H1 (cell line): ENCODE measurements at regions not wholly inside any gene's neighbourhood (a gene's known extent, or its start where the extent isn't known, plus 50 kb on each side); places are given as distances from the start of the nearest gene placed in this dataset.

Experiments
- CTCF ChIA-PET: fragments of 300-600 bp; sonication (Branson Sonifier 250); formaldehyde crosslinking; loops from one replicate; lab custom pipeline; 2021; ENCODE audit not compliant: partially characterized antibody; lab: Charles Lee
- POLR2A ChIA-PET: fragments of 300-600 bp; sonication (Branson Sonifier 250); formaldehyde crosslinking; loops from one replicate; lab custom pipeline; 2021; ENCODE audit warnings: inconsistent platforms; ENCODE audit not compliant: partially characterized antibody; lab: Charles Lee
- DNase-seq, 2 experiments: peaks; one replicate each; pipeline versions ENCODE4 v3.0.0 to v3.0.0-alpha.2; 2010 to 2022; ENCODE audit warnings: low spot score in 2 of 2, low read depth in 1 of 2, mixed read lengths in 1 of 2
- FAIRE-seq: peaks from 2 replicates; lab custom pipeline; 2011; peaks lifted over from hg19 to GRCh38; lab: Jason Lieb, UNC
- H2AFZ ChIP-seq: 2 replicates; pipeline ENCODE4 v1.8.1; 2012; ENCODE audit warnings: low read length, inconsistent platforms
- H2AK5ac ChIP-seq: 2 replicates; pipeline ENCODE4 v1.6.1; 2013; ENCODE audit warnings: low read depth, low read length
- H2BK120ac ChIP-seq: replicated peaks from 2 replicates; pipeline ENCODE3; 2013; ENCODE audit warnings: low read depth, low read length, inconsistent platforms
- H2BK12ac ChIP-seq: 2 replicates; pipeline ENCODE4 v1.6.1; 2013; ENCODE audit warnings: low read depth, low read length
- H2BK15ac ChIP-seq: 2 replicates; pipeline ENCODE4 v1.6.1; 2013; ENCODE audit warnings: low read length
- H2BK20ac ChIP-seq: 2 replicates; pipeline ENCODE4 v1.6.1; 2013; ENCODE audit warnings: low read length
- H2BK5ac ChIP-seq: 2 replicates; pipeline ENCODE4 v1.6.1; 2013; ENCODE audit warnings: low read depth, low read length
- H3K14ac ChIP-seq: 2 replicates; pipeline ENCODE4 v1.6.1; 2013; ENCODE audit warnings: inconsistent platforms; ENCODE audit not compliant: insufficient read length
- H3K18ac ChIP-seq: 2 replicates; pipeline ENCODE4 v1.6.1; 2013; ENCODE audit warnings: low read length; ENCODE audit errors: extremely low read depth
- H3K23ac ChIP-seq: 2 replicates; pipeline ENCODE4 v1.6.1; 2013; ENCODE audit warnings: inconsistent platforms; ENCODE audit not compliant: insufficient read length
- H3K23me2 ChIP-seq: 2 replicates; pipeline ENCODE4 v1.6.1; 2013; ENCODE audit warnings: low read depth, low read length
- H3K27ac ChIP-seq: 2 replicates; pipeline ENCODE4 v1.6.1; 2011; ENCODE audit warnings: low read depth, low read length, inconsistent platforms
- H3K27me3 ChIP-seq, 4 experiments: replicated peaks in 1 of 4; 1 replicate in 1 of 4; 2 replicates in 3 of 4; pipeline versions ENCODE4 v1.6.1 to v1.8.1; 2011 to 2013; ENCODE audit warnings: low read length in 3 of 4, mild to moderate bottlenecking in 3 of 4, inconsistent platforms in 2 of 4, mixed read lengths in 2 of 4, moderate library complexity in 1 of 4; ENCODE audit not compliant: control insufficient read depth in 3 of 4, insufficient read depth in 3 of 4; ENCODE audit errors: extremely low read depth in 1 of 4
- H3K36me3 ChIP-seq, 4 experiments: 2 replicates each; pipeline versions ENCODE4 v1.6.1 to v1.8.1; 2011 to 2013; ENCODE audit warnings: mild to moderate bottlenecking in 4 of 4, low read length in 3 of 4, moderate library complexity in 2 of 4, control low read depth in 1 of 4, inconsistent platforms in 1 of 4; ENCODE audit not compliant: insufficient read depth in 4 of 4, control insufficient read depth in 2 of 4
- H3K4ac ChIP-seq: replicated peaks from 2 replicates; pipeline ENCODE3; 2013; ENCODE audit warnings: low read length, low read depth, mixed read lengths, inconsistent platforms; ENCODE audit not compliant: insufficient read length
- H3K4me1 ChIP-seq, 4 experiments: replicated peaks in 1 of 4; 1 replicate in 1 of 4; 2 replicates in 3 of 4; pipeline versions ENCODE4 v1.6.1 to v1.8.1; 2011 to 2013; ENCODE audit warnings: low read length in 3 of 4, inconsistent platforms in 2 of 4, mixed read lengths in 1 of 4; ENCODE audit not compliant: insufficient read depth in 4 of 4, control insufficient read depth in 3 of 4
- H3K4me2 ChIP-seq, 2 experiments: 2 replicates each; pipeline versions ENCODE4 v1.6.1 to v1.8.1; 2011 to 2013; ENCODE audit warnings: low read depth in 2 of 2, low read length in 2 of 2, control low read depth in 1 of 2, inconsistent platforms in 1 of 2, mild to moderate bottlenecking in 1 of 2; ENCODE audit not compliant: insufficient read depth in 1 of 2
- H3K4me3 ChIP-seq, 4 experiments: fragments of 200-600, 300-600 bp in 1 of 4; sonication (generic), shearing (Covaris generic), sonication (Bioruptor Twin) in 1 of 4; 2 replicates each; pipeline versions ENCODE4 v1.5.1 to v1.8.1; 2011 to 2016; ENCODE audit warnings: low read length in 4 of 4, low read depth in 3 of 4, control low read depth in 2 of 4, inconsistent platforms in 2 of 4, mild to moderate bottlenecking in 2 of 4, mixed read lengths in 1 of 4, moderate library complexity in 1 of 4; ENCODE audit not compliant: insufficient read depth in 2 of 4; ENCODE audit errors: extremely low read depth in 1 of 4
- H3K56ac ChIP-seq: replicated peaks from 2 replicates; pipeline ENCODE3; 2013; ENCODE audit warnings: low read depth, mild to moderate bottlenecking, mixed read lengths, low read length, inconsistent platforms; ENCODE audit not compliant: insufficient read length
- H3K79me1 ChIP-seq: 2 replicates; pipeline ENCODE4 v1.6.1; 2013; ENCODE audit warnings: low read depth, low read length, control low read depth
- H3K79me2 ChIP-seq, 2 experiments: 2 replicates each; pipeline versions ENCODE4 v1.6.1 to v1.8.1; 2012 to 2013; ENCODE audit warnings: low read length in 2 of 2, mild to moderate bottlenecking in 2 of 2, inconsistent platforms in 1 of 2; ENCODE audit not compliant: insufficient read depth in 2 of 2, control insufficient read depth in 1 of 2
- H3K9ac ChIP-seq, 4 experiments: replicated peaks in 1 of 4; 1 replicate in 1 of 4; 2 replicates in 3 of 4; pipeline versions ENCODE4 v1.6.1 to v1.8.1; 2011 to 2013; ENCODE audit warnings: low read depth in 3 of 4, low read length in 3 of 4, control low read depth in 2 of 4, mild to moderate bottlenecking in 2 of 4, moderate library complexity in 2 of 4, inconsistent platforms in 1 of 4; ENCODE audit errors: extremely low read depth in 1 of 4
- H3K9me3 ChIP-seq, 2 experiments: 2 replicates each; pipeline versions ENCODE4 v1.6.1 to v1.8.1; 2012 to 2013; ENCODE audit warnings: mild to moderate bottlenecking in 2 of 2, moderate library complexity in 2 of 2, control low read depth in 1 of 2, inconsistent platforms in 1 of 2, low read depth in 1 of 2, low read length in 1 of 2, mixed read lengths in 1 of 2; ENCODE audit not compliant: insufficient read depth in 2 of 2
- H4K20me1 ChIP-seq, 2 experiments: replicated peaks in 1 of 2; 2 replicates each; pipeline versions ENCODE3 to v1.8.1; 2011 to 2013; ENCODE audit warnings: inconsistent platforms in 2 of 2, low read length in 2 of 2, mild to moderate bottlenecking in 1 of 2; ENCODE audit not compliant: insufficient read depth in 2 of 2, control insufficient read depth in 1 of 2
- H4K5ac ChIP-seq: 2 replicates; pipeline ENCODE4 v1.6.1; 2013; ENCODE audit warnings: low read length, low read depth, mixed read lengths, inconsistent platforms; ENCODE audit not compliant: insufficient read length
- H4K8ac ChIP-seq: 2 replicates; pipeline ENCODE4 v1.8.0; 2013; ENCODE audit warnings: mild to moderate bottlenecking, moderate library complexity, low read length, inconsistent platforms; ENCODE audit not compliant: insufficient read depth; ENCODE audit errors: extremely low read depth
- H4K91ac ChIP-seq: replicated peaks from 2 replicates; pipeline ENCODE3; 2013; ENCODE audit warnings: low read length, mixed read lengths, inconsistent platforms; ENCODE audit not compliant: insufficient read length
- POLR2AphosphoS5 ChIP-seq: IDR thresholded peaks from 2 replicates; pipeline ENCODE4 v1.6.1; 2011; ENCODE audit warnings: low read depth, low read length
- TCF12 ChIP-seq: IDR thresholded peaks from 2 replicates; pipeline ENCODE4 v1.6.1; 2011; ENCODE audit warnings: low read depth, mild to moderate bottlenecking, low read length
- YY1 ChIP-seq: IDR thresholded peaks from 2 replicates; pipeline ENCODE4 v1.6.1; 2011; ENCODE audit warnings: low read depth, mild to moderate bottlenecking, low read length
- WGBS, 2 experiments: shearing (Covaris generic) in 1 of 2; methylation state at CpG; one replicate each; pipeline versions ENCODE4 v1.1.6 to v1.1.7; 2013 to 2015; ENCODE audit warnings: low lambda C conversion rate in 2 of 2, mixed read lengths in 2 of 2, inconsistent platforms in 1 of 2, low coverage in 1 of 2, missing lambda C conversion rate in 1 of 2; ENCODE audit not compliant: insufficient replicate concordance in 2 of 2, insufficient coverage in 1 of 2, insufficient read length in 1 of 2; ENCODE audit errors: extremely low coverage in 1 of 2, missing lambda C conversion rate in 1 of 2; 5-methylcytosine and 5-hydroxymethylcytosine counted together
- TF ChIP-seq, protein P1 (sequence below), 3 experiments: IDR thresholded peaks; 1 replicate in 2 of 3; 2 replicates in 1 of 3; pipeline versions ENCODE4 v1.5.1 to v1.6.1; 2011; ENCODE audit warnings: low read length in 3 of 3, mild to moderate bottlenecking in 3 of 3, inconsistent platforms in 2 of 3, low read depth in 1 of 3, moderate library complexity in 1 of 3; ENCODE audit not compliant: insufficient read depth in 1 of 3; ENCODE audit errors: control extremely low read depth in 1 of 3
- TF ChIP-seq, protein P2 (sequence below): IDR thresholded peaks from 2 replicates; pipeline ENCODE4 v1.6.1; 2011; ENCODE audit warnings: low read depth, mild to moderate bottlenecking, low read length; ENCODE audit not compliant: insufficient read depth

DNA sequence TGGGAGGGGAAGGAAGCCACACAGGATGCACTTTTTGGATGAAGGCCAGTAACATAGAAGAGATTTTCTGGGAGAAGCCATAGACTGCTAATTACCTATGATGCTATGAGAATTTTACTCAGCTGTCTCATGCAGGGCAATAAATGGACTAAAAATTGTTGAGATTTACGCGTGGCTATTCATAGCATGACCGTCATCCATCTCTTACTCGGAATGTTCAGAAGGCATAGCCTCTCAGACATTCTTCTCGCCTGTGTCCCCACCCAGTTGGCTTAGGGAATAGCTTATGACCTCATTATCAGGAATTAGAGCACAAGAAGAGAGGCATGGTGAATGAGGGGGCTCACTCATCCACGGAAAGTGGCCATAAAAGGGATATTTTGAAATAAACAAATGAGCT lies 107.9 kb upstream of the ATP10A start:
- H2BK5ac ChIP-seq = no peak overlapping the region
- no peak overlapping the region for H3K56ac ChIP-seq
- no peak overlapping the region for H4K8ac ChIP-seq
- no peaks in the 10 kb centered on the region for H3K4me1 ChIP-seq
- H2BK12ac ChIP-seq = no peak overlapping the region
- no peak overlapping the region for H3K14ac ChIP-seq
- no peak overlapping the region for H2BK15ac ChIP-seq
- H2BK20ac ChIP-seq = no peak overlapping the region
- H3K9ac ChIP-seq = no peak overlapping the region
- no peaks in the 10 kb centered on the region for H4K20me1 ChIP-seq
- POLR2A ChIA-PET = interaction anchor here (1.1 kb wide), 1 partner anchor 11 kb away, joined by 3 read pairs; no protein-coding TSS in a partner anchor
- no peak overlapping the region for H2AK5ac ChIP-seq
- H3K79me1 ChIP-seq = no peaks in the 10 kb centered on the region
- H3K4me3 ChIP-seq = no peak overlapping the region
- no peaks in the 10 kb centered on the region for H3K27me3 ChIP-seq
- H4K5ac ChIP-seq = no peak overlapping the region
- DNase-seq (no peak), FAIRE-seq (no peak)
- H3K36me3 ChIP-seq = no peaks in the 10 kb centered on the region
- H3K4me2 ChIP-seq = no peak overlapping the region
- H2AFZ ChIP-seq = no peak overlapping the region
- no peaks in the 10 kb centered on the region; the same call in 1 of the 2 replicates for H3K23me2 ChIP-seq
- H3K79me2 ChIP-seq = no peaks in the 10 kb centered on the region
- H3K4ac ChIP-seq = no peak overlapping the region
- no peak for TF ChIP-seq POLR2AphosphoS5
- no peak for TF ChIP-seq YY1
- TF ChIP-seq, protein P1, sequence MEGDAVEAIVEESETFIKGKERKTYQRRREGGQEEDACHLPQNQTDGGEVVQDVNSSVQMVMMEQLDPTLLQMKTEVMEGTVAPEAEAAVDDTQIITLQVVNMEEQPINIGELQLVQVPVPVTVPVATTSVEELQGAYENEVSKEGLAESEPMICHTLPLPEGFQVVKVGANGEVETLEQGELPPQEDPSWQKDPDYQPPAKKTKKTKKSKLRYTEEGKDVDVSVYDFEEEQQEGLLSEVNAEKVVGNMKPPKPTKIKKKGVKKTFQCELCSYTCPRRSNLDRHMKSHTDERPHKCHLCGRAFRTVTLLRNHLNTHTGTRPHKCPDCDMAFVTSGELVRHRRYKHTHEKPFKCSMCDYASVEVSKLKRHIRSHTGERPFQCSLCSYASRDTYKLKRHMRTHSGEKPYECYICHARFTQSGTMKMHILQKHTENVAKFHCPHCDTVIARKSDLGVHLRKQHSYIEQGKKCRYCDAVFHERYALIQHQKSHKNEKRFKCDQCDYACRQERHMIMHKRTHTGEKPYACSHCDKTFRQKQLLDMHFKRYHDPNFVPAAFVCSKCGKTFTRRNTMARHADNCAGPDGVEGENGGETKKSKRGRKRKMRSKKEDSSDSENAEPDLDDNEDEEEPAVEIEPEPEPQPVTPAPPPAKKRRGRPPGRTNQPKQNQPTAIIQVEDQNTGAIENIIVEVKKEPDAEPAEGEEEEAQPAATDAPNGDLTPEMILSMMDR (IDR thresholded peaks at IDR 0.05; ENCODE audit: control extremely low read depth in 1 of 3, insufficient read depth in 1 of 3, low read depth in 1 of 3, low read length in 3 of 3) = no peak
- TF ChIP-seq, protein P2, sequence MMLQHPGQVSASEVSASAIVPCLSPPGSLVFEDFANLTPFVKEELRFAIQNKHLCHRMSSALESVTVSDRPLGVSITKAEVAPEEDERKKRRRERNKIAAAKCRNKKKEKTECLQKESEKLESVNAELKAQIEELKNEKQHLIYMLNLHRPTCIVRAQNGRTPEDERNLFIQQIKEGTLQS = no peak
- TF ChIP-seq TCF12 = no peak
- TF ChIP-seq, all 59 proteins: peak for 0
- 0 out of 4 replicates have a peak, but pooled peaks cover 0 to 2% of the 10 kb centered on the region in 2 experiments for H3K9me3 ChIP-seq
- 85% methylated on average over 6 of the region's 6 CpGs; no CpG with 5 or more reads in 1 of the 2 experiments for WGBS, 2 experiments
- H2BK120ac ChIP-seq = no peak overlapping the region
- CTCF ChIA-PET = interaction anchor here (1.6 kb wide), 1 partner anchor 21 kb away, joined by 3 read pairs; no protein-coding TSS in a partner anchor
- H3K18ac ChIP-seq = no peak overlapping the region
- H4K91ac ChIP-seq = no peak overlapping the region
- no peak overlapping the region for H3K27ac ChIP-seq
- H3K23ac ChIP-seq = no peak overlapping the region
